NCI-H1417 treated with DMSO at 0.1 percent for 48 hours (cell line): ENCODE measurements at regions not wholly inside any gene's neighbourhood (a gene's known extent, or its start where the extent isn't known, plus 50 kb on each side); places are given as distances from the start of the nearest gene placed in this dataset.

Experiments used
- DNase-seq: peaks from one replicate; lab custom pipeline; 2025; lab: John Stamatoyannopoulos, UW

DNA sequence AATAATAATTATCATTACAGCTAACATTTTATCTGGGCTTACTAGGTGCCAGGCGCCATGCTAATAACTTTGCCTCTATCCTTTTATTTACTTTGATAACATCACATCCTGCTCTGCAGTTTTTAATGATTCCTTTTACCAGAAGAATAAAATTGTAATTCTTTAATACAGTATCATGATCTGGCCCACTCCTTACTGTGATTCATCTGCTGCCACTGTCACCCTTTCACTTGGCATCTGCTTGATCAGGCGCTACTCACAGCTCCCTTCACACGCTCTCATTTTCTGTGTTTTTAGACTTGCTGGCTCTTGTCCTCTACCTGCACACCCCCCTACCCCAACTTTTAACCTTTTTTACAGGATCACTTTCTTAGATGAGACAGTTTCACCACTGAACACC, 167.5 kb downstream of the NTMT2 start:
- no peak for DNase-seq

DNA sequence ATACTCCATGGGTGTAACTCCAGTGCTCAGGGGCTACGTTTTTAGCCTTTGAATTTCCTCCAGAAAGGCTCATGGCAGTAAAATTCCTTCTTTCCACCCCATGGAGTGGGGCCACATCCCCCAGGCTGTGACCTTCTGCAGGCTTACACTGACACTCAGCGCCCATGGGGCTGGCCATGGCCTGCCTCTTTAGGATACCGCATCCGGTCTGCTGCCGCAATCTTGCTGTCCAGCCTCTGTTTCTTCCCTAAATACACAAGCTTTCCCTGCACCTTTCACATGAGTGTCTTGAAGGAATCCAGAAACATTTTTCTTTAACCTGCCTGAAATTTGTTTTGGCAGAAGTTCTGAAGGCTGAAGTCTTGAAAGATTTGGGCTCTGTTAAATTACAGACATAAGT, 170.5 kb downstream of the NTMT2 start:
- no peak for DNase-seq

DNA sequence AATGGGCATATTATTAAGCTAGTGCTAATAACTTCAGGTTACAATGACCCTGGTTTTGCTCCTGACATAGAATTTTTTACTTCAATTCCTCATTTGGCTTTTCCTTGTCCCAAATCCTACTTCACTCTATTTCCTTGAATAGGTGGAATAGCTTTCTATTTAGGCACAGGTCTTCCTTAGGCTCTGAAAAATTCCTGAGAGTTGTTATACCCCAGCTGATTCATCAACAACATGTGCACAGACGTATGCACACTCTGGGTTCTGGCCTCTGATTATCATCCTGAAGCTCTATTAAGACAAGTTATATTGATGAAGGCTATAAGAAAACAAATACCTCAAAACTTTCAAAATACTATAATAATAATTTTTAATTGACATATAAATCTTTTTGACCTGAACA, 172.4 kb downstream of the NTMT2 start:
- DNase-seq, result no peak

DNA sequence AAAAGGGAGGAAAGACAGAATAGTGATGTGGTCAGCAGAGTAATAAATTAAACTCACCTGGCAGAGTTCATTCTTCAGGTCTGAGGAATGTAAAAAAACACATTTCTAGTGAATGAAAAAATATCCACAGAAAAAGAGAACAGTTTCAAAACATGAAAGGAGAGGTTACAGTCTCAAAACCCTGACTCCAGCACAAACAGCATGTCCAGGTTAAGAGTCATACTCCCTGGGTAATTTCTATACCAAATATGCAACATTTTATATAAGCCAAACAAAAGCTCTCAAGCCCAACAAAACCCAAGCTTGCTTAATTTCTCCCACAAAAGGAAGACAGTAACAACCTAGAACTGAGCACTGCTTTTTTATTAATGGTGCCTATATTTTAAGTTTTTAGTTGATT, 173.0 kb downstream of the NTMT2 start:
- no peak for DNase-seq

DNA sequence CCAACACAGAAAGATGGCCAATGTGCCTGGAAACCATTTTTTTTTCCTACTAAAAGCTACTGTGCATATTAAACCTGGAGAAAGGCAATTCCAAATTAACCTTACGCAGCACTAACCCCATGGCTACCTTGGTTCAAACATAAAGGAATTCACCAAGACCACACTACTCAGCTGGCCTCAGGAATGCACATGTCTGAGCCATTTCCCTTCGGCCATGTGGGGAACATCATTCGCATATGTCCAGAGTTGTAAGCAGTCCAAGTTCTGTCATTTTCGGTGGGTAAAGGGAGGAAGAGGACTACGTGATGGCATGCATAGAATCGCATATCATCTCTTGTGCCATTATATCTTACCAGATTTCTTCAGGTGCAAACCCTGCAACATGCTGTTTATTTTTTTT, 175.4 kb downstream of the NTMT2 start:
- no peak for DNase-seq

DNA sequence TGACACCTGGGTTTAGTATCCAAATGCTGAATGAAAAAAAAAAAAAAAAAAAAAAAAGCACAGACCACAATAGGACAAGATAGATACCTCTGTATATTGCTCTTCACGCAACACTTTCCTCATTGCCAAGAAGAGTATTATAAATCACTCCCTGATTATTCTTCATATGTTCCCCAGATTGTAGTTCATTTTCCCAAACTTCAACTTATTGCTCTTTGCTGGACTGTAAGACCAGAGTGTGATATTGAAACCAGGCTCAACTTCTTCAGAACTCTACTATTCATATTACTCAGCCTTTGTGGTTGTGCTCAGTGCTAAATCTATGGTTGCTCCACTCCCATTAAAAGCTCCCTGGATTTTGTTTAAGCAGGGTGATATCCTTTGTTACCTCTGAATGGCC, 180.4 kb downstream of the NTMT2 start:
- no peak for DNase-seq

DNA sequence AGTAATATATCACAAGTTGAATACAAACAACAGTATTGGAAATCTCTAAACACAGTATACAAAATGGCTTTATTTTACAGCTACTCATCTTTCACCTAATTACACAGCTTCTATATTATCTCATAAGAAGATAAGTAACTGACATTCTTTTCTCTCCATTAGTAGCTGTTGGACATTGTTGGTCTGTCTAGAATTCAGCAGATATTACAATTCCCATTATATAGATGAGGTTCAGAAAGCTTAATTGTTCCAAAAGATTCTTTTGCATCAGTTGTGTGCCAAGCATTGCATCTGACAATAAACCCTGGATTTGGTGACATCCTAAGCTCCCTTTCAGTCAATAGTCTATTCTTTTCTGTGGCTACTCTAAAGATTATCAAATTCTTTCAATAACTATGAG, 187.0 kb downstream of the NTMT2 start:
- no peak for DNase-seq

DNA sequence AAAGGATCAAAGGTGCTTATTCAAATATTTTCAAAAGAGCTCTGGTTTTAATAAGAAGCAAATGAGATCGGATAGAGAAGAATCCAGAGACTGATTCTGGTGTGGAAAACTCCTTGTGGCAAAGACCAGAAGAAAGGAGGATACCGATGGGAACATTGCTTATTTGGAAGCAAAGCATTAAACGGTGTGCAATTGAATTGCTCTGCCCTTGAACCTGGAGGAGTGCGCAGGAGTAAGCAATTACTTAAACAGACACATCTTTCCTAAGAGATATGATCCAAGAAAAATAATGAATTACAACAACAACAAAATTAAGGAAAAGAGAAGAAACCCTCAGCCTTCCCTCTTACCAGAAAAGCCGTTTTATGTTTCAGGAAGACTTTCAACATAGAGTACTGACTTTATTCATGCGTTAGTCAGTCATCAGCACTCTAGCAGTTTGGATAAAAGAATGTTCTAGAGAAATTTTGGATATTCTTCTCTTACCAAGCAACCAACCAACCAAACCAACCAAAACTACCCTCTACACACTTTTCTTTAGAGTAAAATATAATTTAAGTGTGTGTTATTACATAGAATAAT, 191.7 kb downstream of the NTMT2 start:
- DNase-seq, result no peak

DNA sequence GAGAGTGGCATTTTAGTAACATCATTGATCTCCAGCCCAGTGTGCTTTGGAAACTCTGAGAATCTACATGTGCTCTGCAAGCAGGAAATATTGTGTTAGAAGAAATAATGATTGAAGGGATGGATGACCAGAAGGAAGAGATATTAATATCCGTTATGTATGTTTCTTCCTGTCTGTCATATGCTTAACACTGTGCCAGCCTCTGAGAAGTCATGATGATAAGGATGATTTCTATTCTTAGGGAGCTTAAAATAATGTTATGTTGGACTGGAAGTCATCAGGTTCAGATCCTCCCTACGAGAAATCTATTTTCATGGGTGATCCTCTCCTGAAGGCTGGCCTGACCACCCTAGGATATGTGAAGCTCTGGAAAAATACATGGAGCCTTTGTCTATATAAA, 192.4 kb upstream of the GORAB start:
- no peak for DNase-seq

DNA sequence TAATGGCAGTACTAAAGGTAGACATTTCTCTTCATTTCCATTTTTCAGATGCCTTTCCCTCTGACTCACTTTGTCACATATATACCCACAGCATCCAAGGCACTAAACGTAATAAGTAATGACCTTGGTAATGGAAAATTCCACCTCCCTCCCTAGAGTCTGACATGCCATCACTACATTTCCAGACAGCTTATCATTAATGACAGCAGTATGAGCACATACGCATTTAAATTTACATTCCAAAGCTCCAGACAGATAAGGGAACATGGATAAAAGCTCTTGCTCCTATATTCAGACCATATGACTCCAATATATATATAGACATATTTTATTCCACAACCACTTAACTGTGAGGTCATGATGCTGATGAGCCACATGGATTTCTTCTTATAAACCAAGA, 191.7 kb upstream of the GORAB start:
- no peak for DNase-seq

DNA sequence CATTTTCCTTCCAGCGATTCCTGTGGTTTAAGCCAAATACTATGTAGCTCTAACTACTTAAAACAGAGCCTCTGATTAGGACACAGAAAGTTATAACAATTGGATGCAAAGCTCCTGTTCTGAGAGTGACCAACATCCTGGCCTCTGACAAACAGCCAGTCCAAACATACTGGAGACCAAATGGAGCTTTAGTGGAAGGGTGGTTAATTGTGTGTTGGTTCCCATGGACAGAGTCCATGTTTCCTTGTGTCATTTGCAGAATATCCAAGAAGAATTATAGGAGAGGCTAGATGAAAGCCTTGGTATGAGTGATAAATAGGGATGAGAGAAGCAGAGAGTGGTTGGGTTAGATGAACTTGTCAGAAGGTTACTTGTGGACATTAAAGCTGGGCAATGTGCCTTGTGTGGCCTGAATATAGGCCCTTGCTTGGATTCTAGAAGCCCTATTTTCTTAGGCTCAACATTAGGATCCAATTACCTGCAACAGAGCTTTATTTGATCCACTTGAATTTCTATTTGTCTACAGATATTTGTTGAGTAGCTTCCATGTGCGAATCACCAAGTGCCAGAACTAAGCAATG, 180.5 kb upstream of the GORAB start:
- DNase-seq, result no peak

DNA sequence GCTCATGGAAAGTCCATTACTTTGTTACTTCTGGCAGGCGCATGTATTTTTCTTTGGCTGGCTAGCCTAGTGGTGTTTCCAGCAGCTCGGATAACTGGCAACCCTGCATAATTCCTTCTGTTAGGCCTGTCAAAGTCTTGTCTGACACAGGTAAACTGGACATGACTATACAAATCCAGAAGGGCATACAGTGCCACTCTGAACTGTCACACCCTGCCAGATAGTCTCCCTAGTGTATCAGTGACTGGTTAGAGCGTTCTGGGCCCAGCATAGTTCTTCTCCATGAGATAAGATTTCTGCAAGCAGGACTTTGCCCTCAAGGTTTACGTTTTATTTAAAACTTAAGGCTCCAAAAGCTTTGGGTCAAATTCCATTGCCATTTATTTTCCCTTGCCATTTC, 177.7 kb upstream of the GORAB start:
- DNase-seq, result no peak

DNA sequence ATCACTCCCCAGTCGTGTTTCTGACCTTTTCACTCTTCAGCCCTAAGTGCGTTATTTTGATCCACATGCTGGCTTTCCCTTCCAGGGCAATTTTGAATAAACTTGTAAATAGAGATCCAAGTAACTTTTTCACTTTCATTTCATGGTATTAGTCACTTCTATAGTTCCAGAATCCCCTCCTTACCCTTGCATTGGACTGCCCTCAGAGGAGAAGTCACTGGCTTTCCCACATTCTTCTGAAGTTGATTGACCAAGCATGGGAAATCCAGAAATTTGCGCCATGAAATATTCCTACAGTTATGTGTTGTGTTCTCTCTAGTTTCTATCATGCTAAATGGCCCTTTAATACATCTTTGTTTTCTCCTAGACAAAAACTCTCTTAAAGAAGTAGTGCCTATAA, 177.3 kb upstream of the GORAB start:
- DNase-seq, result no peak

DNA sequence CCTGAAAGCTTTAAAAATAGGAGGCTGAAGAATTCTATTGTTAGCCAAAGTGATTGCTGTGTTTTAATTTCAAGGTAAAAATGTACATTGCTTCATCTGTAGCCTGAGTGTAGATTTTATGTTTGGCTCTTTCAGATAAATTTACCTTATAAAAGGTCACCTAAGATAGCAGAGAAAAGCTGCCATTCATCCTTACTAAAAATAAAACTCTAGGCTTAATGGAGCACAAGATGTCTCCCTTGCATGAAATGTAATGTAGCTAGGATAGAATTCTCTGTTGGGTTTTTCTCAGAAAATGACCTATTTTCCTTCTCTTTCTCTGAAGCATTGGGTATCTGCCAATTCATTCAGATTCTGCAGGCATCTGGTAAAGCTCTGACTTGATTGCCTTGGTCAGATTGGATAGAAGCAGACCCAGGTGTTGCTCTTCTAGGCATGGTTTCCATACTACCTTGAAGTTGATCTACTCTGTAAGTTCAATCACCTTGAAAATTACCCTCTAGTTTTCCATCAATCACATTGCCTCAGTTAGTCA, 176.6 kb upstream of the GORAB start:
- no peak for DNase-seq

DNA sequence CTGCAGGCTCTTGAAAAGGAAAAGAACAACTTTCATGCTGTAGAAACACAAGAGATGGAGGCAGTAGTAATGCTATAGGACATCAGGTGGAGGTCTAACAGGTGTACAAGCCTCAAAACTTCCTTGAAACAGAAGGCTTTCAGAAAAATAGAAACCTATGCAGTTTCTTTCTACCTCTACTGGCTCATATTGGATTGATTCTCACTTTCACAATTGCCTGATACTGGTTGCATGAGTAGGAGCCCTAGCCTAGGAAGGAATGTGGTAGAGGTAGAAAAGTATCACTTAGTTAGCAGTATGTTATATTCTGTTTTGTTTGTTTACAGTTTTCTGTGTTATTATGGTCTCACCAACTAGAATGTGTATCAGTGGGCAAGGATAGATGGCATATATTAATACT, 175.4 kb upstream of the GORAB start:
- DNase-seq, result no peak

DNA sequence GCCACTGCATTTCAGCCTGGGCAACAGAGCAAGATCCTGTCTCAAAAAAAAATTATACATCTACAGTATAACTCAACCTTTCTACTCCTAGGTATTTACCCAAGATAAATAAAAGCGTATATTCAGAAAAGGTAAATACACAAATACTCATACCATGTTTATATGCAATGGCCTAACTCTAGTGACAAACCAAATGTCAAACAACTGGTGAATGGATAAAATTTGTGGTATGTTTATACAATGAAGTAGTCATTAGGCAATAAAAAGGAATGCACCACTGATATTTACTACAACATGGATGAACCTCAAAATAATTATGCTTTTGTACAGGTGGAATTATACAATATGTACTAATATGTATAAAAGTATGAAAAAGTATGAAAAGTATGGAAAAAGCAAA, 174.2 kb upstream of the GORAB start:
- DNase-seq, result no peak

DNA sequence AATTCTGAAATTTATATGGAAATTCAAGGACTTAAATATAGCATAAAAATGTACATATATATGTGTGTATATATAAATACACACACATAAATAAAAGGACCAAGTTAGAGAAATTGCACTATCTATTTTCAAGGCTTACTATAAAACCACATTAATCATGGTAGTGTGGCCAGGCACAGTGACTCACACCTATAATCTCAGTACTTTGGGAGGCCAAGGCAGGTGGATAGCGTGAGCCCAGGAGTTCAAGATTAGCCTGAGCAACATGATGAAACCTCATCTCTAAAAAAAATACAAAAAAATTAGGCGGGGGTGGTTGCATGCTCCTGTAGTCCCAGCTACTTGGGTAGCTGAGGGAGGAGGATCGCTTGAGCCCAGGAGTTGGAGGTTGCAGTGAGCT, 171.4 kb upstream of the GORAB start:
- DNase-seq, result no peak

DNA sequence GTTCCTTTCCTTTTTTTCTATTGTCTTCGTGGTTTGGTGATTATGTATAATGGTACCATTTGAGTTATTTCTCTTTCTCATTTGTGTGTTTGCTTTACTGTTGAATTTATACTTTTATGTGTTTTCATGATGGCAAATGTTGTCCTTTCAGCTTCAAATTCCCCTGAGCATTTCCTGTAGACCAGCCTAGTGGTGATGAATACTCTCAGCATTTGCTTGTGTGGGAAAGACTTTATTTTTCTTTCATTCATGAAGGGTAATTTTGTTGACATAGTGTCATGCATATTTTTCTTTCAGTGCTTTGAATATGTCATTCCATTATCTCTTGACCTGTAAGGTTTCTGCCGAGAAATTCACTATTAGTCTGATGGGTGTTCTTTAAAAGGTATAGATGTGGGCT, 166.6 kb upstream of the GORAB start:
- DNase-seq, result no peak

DNA sequence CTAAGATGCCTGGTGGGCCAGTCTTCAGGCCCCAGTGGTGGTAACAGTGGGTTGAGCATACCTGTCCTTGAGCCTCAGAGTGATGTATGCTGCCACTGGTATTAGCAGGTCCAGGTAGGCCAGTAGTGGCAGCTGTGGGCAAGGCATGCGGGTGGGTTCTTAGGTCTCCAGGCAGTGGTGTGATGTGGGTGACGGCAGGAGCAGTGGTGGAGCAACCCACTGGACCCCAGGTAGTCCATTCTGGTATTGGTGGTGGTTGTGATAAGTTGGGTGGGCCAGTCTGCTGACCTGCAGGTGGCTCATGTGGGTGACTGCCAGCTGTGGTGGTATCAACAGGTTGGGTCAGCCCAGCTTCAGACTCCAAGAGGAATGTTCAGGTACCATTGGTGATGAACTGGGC, 165.0 kb upstream of the GORAB start:
- no peak for DNase-seq

DNA sequence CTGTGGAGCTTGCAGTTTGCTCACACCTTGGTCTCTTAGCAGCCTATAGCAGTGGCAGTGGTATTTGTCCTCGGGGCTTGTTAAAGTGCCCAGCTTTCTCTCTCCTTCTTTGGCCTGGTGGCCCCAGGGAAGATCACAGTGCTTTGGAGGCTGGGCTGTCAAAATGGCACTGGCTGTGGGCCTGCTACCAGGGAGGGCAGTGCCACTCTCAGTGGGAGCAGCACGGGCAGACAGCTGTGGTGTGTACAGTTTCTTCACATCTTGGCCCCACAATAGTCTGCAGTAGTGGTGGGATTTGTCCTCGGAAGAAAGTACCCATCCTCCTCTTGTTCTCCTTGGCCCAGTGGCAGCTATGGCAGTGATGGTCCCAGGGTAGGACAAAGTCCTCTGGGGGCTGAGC, 164.4 kb upstream of the GORAB start:
- DNase-seq, result no peak

DNA sequence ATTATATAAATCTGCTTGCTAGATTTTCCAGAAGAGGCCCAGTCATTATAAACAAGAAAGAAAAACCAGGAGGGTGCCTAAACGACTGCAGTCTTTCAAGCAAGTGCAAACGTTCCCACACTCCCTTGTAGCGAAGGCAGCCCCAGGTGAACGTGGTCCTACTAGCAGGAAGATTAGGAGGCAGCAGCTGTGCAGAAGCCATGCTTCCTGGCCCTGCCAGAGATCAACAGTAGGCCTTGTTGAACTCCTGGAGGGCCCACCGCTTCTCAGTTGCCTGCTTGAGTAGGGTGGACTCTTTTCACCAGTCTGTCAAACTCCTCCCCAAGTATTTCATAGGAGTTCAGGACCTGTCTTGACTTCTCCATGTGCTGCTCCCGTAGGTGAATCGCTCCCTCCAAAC, 163.0 kb upstream of the GORAB start:
- DNase-seq, result no peak

DNA sequence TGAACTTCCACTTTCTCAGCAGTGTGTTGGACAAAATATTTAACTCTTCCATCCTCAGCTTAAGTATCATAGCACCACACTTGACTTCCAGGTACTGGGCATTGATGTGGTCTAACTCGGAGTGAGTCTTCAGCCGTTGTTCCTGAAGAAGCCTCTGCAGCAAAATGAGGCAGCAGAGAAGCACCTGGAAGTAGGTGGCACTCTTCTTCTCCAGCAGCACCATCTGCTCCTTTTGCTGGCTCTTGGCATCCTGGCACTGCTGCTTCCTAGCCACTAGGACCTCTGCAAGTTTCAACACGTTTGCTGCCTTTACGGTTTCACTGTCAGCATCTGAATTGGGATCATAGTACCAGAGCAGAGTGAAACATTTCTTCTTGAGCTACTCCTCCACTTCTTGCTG, 162.5 kb upstream of the GORAB start:
- DNase-seq, result no peak

DNA sequence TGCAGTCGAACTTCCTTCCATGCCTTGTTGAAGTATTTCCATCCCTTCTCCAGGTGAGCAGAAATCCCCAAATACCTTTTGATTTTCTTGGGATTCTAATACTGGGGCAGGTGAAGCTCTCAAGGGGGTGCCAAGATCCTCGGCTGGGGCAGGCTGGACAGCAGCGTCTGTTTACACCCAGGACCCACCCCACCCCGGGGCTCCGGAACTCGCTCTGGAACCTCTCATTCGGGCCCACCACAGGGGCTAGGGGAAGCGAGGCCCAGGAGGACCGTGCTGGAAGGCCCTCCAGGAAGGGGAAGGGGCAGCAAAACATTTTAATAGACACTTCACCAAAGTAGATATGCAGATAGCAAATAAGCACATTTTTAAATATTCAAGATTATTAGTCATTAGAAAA, 161.9 kb upstream of the GORAB start:
- no peak for DNase-seq

DNA sequence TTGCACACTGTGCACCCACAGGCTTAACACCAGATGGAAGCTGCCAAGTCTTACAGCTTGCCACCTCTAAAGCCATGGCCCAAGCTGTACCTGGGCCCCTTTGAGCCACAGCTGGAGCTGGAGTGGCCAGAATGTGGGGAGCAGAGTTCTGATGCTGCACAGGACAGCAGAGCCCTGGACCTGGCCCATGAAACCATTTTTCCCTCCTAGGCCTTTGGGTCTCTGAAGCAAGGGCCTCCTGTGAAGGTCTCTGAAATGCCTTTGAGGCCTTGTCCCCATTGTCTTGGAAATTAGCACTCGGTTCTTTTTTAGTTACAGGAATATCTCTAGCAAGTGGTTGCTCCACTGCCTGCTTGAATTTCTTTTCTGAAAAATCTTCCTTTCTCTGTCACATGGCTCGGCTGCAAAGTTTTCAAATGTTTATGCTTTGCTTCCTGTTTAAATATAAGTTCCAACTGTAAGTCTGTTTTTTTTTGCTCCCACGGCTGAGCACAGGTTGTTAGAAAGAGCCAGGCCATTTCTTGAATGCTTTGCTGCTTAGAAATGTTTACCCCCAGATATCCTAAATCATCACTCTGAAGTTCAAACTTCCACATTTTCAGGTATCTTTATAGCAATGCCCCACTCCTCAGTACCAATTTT, 156.8 kb upstream of the GORAB start:
- DNase-seq, result no peak
